NCI-H2171 treated with DMSO at 0.1 percent for 48 hours (cell line): ENCODE measurements at regions not wholly inside any gene's neighbourhood (a gene's known extent, or its start where the extent isn't known, plus 50 kb on each side); places are given as distances from the start of the nearest gene placed in this dataset.
"Not testable (repeated sequence)": the region's sequence is repeated elsewhere in the genome, so short reads cannot be mapped to it uniquely, and the experiment has no call there.

Experiments
- DNase-seq: peaks from one replicate; lab custom pipeline; 2025; lab: John Stamatoyannopoulos, UW

DNA sequence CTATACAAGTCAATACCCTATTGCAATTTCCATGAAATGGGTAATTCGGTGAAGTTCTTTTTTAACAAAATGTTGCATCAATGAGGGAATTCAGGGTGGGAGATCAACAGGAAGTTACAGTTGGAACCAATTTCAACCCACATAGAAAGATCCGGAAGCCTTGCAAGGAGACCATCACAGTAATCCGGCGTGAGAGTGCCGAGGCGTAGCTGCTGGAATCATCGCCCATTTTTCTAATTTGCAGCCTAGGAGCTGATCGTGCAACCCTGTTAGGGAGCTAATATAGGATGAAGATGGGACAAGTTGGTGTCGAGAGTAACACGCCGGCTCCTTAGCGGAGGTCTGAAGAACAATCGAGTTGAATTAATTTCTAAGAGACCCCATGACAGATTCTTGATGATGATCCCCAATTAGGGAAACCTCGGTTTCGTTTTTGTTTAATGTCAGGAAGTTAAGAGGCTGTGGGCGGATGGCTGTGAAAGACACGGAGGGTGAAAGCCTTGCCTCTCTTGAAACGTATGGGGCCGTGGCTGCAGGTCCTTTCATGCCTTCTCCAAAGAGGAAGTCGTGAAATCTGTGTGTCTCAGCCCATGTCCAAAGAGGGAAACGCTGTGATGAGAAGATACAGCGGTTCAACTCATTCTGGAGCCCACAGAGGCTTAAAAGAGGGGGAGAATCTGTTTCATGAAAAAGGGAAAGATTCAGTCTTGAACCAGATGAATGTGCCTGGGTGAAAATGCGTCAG, 51.2 kb upstream of the CARD11 start:
- DNase-seq = no peak

DNA sequence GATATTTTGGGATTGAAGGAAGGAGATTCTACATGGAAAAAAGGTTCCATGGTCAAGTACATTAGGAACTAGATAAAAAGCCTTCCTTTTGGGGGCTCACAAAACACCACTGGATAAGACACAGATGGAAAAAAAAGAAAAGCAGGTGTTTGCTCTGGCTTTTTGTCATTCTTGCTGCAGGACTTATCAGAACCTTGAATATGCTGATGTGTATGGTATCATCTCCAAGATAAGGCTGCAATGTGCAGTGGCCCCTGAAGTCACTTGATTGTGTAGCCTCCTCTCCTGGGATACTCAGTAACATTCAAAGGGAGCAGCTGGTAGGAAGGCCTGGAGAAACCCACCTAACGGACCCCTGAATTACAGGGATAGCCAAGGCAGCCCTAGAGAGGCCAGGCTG, 54.1 kb upstream of the CARD11 start:
- DNase-seq = no peak

DNA sequence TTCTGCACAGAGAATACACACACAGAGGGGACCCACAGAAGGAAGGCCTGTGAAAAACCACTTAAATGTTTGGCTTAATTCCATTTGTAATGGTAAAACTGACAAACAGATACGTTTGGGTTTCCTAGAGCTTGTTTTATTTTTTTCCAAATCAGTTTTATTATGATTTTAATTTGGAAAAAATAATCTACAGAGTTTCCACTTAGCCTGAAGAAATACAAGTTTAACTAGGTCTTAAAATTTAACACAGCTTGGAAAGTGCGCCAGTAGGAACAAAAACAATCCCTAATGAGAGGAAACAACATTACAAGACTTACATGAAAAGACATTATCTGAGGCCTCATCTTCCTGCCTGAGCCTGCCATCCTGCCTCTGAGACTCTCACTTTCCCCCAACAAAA, 58.5 kb upstream of the CARD11 start:
- DNase-seq = no peak

DNA sequence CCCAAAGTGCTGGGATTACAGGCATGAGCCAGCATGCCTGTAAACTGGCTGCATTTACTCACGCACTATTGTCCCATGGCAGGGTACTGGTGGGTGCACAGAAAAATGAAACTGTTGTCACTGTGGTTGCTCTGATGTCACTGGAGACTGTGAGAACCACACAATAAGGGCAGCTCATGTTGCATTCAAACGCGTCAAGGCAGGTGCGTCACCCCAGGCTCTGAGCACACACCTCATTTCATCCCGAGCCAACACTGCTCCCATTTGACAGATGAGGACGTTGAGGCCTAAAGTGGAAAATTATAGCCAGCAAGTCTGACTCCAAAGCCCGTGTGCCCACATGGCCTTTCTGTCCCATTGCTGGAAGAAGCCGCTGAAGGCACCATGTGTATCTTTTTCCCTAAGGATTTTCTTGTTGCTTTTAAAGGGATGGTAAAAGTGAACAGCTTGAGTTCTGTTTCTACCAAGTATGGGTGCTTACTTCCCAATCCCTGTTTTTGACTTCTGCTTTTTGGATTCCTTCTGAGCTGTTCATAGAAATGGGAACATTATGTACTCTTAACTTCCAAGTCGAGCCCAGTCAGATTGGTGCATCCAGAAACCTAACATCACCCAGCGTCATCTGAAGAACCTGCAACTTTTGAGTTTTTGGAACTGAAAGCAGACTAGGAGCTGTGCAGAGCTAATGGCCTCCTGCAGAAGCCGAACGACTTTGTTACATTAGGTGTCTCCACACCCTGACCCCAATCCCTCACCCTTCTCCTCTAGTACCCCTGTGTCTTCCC, 60.1 kb upstream of the CARD11 start:
- DNase-seq = no peak

DNA sequence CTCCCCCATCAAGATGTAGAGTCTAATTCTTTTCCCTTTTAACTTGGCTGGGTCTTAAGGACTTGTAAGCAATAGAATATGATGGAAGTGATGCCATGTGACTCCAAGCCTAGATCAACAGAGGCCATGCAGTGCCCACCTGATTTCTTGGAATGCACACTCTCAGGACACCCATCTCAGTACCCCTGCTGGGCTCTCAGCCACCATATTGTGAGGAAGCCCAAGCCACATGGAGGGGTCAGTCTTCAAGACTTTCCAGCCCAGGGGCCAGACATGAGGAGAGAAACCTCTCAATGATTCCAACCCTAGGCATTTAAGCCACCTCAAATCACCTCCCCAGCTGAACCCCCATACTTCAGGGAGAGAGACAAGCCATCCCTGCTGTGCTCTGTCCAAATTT, 62.2 kb upstream of the CARD11 start:
- no peak for DNase-seq

DNA sequence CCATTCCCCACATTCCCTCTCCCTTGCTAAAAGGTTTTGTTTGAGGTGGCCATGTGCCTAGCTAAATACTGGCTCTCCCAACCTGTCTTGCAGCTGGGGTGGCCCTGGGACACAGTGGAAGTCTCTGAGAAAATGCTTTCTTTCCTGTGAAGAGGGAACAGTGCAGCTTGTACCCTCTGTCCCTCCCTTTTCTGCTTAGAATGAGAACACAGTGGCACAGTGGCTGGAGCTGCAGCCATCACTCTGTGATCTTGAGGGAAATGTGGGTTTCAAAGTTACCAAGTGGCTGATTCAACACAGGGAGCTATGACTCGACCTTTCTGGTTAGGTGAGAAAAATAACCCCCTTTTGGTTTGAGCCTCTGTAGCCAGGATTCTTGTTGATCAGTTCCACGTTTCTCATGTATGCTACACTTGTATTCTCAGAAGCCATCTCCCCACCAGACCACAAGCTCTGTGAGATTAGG, 62.7 kb upstream of the CARD11 start:
- DNase-seq = no peak

DNA sequence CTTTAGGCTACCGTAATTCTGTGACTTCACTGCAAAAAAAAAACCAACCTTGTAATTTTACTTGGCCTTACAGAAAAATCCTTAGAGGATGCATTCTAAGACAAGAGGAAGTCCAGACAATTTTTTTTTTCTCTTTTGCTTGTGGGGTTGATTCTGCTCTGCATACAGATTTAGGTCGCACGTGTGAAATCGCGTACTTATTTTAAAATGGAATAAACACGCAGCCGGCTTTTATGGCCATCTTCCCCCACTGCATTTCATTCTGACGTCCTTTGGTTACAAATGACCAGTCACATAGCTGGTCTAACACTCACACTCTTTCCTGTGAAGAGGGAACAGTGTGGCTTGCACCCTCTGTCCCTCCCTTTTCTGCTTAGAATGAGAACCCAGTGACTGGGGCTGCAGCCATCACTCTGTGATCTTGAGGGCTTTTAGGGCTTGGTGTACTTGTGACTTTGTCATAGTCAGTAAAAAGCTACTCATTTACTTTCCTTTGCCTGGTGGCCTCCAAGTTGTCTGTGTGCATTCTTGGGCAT, 63.6 kb upstream of the CARD11 start:
- no peak for DNase-seq

DNA sequence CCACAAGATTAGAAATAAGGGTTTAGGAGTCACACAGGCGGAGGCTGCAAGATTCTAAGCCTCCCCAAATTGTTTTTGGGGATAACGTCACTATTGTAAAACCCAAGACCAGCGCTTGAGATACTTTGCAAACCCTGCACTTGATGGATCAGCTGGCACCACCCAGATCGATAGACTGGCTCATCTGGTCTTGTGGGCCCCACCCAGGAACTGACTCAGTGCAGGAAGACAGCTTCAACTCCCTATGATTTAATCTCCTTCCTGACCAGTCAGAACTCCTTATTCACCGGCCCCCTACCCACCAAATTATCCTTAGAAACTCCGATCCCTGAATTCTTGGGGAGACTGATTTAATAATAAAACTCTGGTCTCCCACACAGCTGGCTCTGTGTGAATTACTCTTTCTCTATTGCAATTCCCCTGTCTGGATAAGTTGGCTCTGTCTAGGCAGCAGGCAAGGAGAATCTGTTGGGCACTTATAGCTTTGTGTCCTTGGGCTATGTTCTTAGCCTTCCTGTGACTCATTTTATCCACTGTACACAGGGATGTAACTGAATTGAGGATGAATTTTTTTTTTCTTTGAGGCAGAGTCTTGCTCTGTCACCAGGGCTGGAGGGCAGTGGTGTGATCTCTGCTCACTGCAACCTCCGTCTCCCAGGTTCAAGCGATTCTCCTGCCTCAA, 64.4 kb upstream of the CARD11 start:
- DNase-seq = no peak

DNA sequence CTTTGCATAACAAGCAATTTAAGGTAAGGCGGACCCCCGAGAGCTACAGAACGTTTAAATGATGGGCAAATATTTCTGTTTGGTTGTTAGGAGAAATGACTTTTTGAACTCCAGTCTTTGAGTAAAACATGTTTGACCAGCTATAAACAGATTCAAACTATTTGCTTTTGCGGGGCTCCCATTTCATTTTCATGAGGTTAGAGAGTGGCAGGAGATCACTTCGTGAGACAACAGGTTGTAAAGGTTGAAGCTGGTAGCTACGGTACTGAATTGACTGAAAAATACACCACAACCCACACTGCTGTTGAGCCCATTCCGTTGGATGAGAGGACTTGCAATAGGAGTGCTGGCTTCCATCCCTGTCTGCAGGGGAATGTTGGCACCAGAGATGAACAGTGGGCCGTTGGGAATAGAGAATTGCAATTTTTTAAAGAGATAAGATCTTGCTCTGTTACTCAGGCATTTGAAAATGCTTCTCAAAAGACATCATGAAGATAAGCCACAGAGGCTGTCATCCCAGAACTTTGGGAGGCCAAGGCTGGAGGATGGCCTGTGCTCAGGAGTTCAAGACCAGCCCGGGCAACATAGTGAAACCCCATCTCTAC, 65.7 kb upstream of the CARD11 start:
- no peak for DNase-seq

DNA sequence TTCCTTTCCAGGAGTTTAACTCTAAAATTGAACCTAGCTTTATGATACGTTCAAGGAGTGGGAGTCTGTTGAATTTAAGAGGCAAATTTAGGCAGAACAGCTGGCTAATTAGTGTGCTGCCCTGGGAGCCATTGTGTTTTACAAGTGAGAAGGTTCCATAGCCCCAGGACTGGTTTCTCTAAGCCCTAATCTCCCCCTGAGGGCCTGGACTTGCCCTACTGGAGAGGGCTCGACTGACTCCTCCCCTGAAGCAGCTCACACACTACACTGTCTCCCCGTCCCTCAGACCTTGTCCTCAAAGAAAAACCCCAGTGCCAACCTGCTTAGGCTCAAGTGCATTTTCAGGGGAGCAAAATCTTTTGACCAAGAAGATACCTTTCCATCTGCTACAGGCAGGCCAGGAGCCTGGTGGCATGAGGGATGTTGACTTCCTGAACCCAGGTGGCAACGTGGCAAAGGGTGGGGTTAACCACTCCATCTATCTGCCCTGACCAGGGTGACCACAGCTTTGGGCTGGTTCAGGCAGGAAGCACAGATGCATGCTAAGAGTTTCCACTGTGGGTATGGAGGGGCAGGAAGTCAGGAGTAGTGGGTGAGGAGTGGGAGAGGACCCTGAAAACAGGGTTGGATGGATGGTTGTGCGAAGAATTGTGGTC, 68.9 kb upstream of the CARD11 start:
- no peak for DNase-seq

DNA sequence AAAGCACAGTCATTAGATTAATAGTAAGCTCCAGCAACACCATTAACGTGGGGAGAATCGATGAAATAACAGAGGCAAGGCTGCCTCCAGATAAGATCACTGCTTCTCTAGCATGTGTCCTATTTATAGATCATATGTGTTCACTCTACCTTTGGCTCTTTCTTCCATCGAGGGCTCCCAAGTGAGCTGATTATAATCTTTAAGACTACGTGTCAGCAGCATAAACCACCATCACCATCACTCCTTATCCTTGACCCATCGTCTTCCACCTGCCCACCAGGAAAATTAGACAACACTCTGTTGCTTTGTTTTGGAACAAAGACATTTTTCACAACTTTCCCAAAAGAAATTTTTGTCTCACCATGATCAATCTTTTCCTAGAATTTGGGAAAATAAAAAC, 71.2 kb upstream of the CARD11 start:
- DNase-seq = no peak

DNA sequence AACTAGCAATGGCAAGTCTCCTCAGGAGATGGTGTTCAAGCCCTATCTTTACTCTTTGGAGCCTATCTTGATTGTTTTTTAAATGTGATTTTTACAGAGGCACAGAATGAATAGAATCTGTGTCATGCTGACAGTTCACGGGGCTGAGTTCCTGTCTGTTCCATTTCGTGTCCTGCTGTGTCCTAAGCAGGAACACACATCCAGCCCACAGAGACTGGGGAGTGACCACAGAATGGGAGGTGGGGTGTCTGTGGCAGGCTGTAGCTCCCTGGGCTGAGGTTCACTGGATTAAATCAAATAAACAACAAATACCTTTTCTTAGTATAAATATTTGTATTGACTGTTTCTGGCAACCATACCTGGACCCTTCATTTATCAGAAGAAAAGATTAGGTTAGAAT, 73.4 kb upstream of the CARD11 start:
- DNase-seq = no peak

DNA sequence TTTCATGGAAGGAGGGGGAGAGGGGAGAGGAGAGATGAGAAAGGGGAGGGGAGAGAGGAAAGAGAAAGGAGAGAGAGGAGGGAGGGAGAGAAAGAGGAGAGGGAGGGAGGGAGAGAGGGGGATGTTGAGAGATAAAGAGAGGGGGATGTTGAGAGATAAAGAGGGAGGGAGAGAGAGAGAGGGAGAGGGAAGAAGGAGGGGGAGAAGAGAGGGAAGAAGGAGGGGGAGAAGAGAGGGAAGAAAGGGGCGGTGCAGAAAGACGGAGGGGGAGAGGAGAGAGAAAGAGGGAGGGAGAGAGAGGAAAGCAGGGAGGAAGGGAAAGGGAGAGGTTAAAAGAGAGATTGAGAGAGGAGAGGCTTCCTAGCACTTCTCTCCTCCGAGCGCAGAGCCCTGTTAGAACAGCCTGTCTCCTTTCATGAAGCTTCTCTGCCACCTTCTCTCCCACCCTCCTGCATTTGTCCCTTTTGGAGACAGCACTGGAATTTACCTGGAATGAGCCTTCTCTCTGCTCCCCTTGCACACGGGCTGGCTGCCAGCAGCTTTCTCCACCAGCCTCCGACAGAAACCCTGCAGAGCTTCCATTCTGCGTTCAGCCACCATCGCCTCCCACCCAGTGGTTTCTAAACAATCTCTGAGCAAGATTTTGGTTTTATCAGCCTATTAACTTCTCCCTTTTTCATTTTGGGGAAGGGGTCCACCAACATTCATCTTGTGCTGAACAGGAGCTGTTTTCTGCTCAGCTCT, 74.0 kb upstream of the CARD11 start:
- DNase-seq = no peak

DNA sequence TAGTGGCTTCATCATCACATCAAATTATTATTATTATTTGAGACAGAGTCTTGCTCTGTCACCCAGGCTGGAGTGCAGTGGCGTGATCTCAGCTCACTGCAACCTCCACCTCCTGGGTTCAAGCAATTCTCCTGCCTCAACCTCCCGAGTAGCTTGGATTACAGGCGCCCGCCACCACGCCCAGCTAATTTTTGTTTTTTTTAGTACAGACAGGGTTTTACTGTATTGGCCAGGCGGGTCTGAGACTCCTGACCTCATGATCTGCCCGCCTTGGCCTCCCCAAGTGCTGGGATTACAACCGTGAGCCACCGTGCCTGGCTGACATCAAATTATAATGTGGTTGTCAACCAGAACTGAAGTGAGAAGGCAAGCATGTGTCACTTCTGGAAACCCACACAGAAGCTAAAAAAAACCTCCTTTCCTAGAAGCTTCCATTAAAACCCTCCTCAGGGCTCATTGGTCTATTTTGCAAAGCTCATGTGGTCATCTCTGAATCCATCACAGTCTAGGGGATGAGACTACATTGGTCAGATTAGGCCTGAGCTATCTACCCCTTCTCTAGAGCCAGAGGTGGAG, 75.8 kb upstream of the CARD11 start:
- DNase-seq = not testable (repeated sequence)

DNA sequence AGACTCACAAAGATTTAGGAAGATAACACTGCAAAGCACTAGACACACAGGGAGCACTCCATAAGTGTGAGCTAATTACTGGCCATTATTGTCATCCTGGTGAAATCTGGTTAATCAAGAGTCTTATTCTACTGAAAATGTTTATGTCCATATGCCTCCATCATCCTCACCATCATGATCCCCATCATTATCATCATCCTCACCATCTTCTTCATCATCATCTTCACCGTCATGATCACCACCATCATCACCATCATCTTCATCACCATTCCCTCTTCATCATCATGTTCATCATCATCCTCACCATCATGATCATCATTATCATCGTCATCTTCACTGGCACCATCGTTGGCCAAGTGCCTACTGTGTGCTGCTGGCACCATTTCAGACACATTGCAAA, 76.3 kb upstream of the CARD11 start:
- DNase-seq = no peak

DNA sequence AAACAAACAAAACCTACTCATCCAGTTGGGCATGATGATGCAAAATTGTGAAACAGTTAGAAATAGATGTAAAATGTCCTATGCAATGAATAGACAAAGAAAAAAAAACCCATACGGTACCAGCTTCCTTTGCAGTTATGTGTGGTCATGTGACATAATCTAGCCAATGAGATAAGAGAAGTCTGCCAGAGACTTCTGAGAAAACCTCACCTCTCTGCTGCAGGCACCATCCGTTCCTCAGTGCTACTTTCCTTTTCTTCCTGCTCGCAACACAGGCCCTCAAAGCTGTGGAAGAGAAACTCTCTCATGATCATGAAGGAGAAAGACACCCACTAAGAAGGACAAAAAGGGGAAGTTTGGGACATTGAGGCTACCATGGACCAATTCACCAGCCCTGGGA, 76.8 kb upstream of the CARD11 start:
- no peak for DNase-seq

DNA sequence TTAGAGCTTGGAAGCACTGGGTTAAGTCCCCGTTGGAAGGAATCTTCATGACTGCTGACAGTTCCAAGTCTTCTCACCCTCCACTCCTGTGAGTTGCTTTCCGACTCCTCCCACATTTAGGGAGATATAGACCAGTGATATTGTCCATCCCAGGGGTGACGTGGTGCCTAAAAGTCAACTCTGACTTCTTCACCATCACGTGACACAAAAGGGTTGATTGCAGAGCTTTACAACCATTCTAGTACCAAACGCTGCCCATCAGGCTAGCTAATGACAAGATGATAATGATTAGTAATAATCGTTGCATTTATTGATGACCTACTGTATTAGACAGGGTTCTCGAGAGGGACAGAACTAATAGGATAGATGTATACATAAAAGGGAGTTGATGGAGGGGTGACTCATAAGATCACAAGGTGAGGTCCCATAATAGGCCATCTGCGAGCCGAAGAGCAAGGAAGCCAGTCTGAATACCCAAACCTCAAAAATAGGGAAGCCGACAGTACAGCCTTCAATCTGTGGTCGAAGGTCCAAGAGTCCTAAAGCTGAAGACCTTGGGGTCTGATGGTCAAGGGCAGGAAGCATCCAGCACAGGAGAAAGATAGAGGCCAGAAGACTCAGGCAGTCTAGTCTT, 85.3 kb upstream of the CARD11 start:
- DNase-seq = no peak

DNA sequence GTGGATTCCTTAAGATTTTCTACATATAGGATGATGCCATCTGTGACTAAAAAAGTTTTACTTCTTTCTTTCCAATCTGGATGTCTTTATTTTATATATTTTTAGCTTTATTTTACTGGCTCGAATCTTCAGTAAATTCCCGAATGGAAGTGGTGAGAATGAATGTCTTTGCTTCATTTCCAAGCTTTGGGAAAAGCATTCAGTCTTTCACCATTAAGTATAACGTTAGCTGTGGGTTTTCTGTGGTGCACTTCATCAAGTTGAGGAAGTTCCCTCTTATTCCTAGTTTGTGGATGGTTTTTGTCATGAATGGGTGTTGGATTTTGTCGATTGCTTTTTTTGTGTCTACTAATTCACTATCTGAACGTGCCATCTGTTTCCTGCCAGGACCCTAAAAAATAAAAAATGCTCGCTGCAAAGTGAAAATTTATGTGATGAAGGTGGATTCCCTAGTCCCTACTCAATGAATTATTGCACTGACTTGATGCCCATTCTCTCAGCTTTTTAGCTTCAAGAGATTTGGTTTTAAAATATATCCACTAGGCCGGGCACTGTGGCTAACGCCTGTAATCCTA, 90.2 kb upstream of the CARD11 start:
- no peak for DNase-seq

DNA sequence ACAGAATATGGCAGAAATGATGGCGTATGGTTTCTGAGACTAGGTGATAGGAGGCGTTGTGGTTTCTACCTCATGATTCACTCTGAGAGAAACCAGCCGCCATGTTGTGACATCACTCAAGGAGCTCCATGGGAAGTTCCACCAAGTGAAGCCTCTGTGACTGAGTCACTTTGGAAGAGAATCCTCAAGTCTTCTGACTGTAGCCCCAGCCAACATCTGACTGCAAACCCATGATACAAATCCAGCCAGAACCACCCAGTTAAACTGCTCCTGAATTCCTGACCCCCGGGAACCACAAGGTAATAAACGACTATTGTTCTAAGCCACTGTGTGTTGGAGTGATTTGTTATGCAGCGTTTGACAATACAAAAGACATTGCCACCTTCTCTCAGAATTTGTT, 91.1 kb upstream of the CARD11 start:
- no peak for DNase-seq

DNA sequence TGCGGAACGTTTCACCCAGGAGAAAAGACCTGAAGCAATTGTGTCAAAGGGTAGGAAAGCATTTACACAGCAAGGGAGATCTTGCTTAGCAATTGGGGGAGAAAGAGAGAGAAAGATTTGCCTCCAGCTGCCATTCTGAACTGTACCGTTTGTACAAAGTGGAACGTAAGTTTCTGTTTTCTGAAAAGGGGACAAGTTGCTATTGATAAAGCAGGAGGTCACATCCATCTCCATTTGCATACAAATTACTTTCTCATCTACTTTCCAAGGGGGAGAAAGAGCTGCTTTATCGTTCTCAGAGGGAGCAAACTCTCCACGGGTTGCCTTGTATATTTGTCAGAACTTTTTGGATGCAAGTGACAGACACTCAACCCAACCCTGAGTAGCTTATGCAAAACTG, 92.0 kb upstream of the CARD11 start:
- no peak for DNase-seq
